ENCODE measurements at regions not wholly inside any gene's neighbourhood (a gene's known extent, or its start where the extent isn't known, plus 50 kb on each side); places are given as distances from the start of the nearest gene placed in this dataset.

- H3K27me3 ChIP-seq, result no peaks in the 10 kb centered on the region
- H3K4me1 ChIP-seq, result no peaks in the 10 kb centered on the region
- ATAC-seq (no peak), DNase-seq (no peak)
- no peak for TF ChIP-seq POLR2A (IDR thresholded peaks at IDR 0.05)
- TF ChIP-seq, protein P1, sequence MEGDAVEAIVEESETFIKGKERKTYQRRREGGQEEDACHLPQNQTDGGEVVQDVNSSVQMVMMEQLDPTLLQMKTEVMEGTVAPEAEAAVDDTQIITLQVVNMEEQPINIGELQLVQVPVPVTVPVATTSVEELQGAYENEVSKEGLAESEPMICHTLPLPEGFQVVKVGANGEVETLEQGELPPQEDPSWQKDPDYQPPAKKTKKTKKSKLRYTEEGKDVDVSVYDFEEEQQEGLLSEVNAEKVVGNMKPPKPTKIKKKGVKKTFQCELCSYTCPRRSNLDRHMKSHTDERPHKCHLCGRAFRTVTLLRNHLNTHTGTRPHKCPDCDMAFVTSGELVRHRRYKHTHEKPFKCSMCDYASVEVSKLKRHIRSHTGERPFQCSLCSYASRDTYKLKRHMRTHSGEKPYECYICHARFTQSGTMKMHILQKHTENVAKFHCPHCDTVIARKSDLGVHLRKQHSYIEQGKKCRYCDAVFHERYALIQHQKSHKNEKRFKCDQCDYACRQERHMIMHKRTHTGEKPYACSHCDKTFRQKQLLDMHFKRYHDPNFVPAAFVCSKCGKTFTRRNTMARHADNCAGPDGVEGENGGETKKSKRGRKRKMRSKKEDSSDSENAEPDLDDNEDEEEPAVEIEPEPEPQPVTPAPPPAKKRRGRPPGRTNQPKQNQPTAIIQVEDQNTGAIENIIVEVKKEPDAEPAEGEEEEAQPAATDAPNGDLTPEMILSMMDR (IDR thresholded peaks at IDR 0.05 in 4 of 5, conservative IDR thresholded peaks at IDR 0.05 in 1 of 5), result no peak
- in situ Hi-C loops (cut with MboI; ENCODE audit: low sequenced_read_pairs in 4 of 4) (no loop called here), intact Hi-C loops (cut with DNase I; ENCODE audit: low total_unique reads) (no loop called here)
- no peak overlapping the region for H3K4me3 ChIP-seq
- no peaks in the 10 kb centered on the region for H3K36me3 ChIP-seq
- no peak overlapping the region for H3K27ac ChIP-seq
- no peaks in the 10 kb centered on the region for H3K9me3 ChIP-seq
Observed at GRCh38 chr5:114297915-114298314, 64.0 kb upstream of the KCNN2 start.

GRCh38 chr5:114305402-114306207, 56.3 kb upstream of the KCNN2 start:
- no peak for ATAC-seq
- no peak overlapping the region for H3K4me3 ChIP-seq
- no peak overlapping the region for H3K27ac ChIP-seq
- H3K36me3 ChIP-seq, result no peaks in the 10 kb centered on the region
- in situ Hi-C loops (cut with MboI; ENCODE audit: low sequenced_read_pairs in 4 of 4) (no loop called here), intact Hi-C loops (cut with DNase I; ENCODE audit: low total_unique reads) (no loop called here)
- H3K27me3 ChIP-seq, result no peaks in the 10 kb centered on the region
- H3K4me1 ChIP-seq, result no peaks in the 10 kb centered on the region
- H3K9me3 ChIP-seq, result no peaks in the 10 kb centered on the region
- no peak for DNase-seq
- TF ChIP-seq POLR2A (IDR thresholded peaks at IDR 0.05), result no peak
- TF ChIP-seq, protein P1 (IDR thresholded peaks at IDR 0.05 in 4 of 5, conservative IDR thresholded peaks at IDR 0.05 in 1 of 5), result no peak

DNA sequence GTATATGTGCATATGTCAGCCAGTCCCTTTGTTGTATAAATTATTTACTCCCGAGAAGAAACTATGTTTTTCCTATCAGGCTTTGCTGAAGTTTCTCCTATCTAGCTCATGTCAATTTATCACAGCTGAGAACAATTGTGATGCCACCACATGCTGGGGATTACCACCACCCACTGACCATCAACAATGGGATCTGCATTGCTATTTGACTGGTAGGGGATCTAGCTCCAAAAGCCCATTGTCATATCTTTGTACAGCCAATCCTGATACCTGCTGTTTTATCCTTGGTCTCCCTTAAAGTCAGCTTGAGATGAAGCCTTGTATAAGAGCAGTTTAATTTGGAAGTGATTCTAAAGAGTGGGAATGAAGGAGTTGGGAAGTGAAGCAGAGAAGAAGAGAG, 53.9 kb upstream of the KCNN2 start:
- Histone ChIP-seq H3K4me1 (no peaks in the 10 kb centered on the region), H3K27me3 (no peaks in the 10 kb centered on the region), H3K4me3 (no peak overlapping the region), H3K36me3 (no peaks in the 10 kb centered on the region), H3K27ac (no peak overlapping the region), H3K9me3 (no peaks in the 10 kb centered on the region)
- in situ Hi-C loops (cut with MboI; ENCODE audit: low sequenced_read_pairs in 4 of 4) (no loop called here), intact Hi-C loops (cut with DNase I; ENCODE audit: low total_unique reads) (no loop called here)
- ATAC-seq, result no peak
- TF ChIP-seq, protein P1 (IDR thresholded peaks at IDR 0.05 in 4 of 5, conservative IDR thresholded peaks at IDR 0.05 in 1 of 5), result no peak
- no peak for TF ChIP-seq POLR2A (IDR thresholded peaks at IDR 0.05)
- no peak for DNase-seq

GRCh38 chr5:114308508-114308907, 53.4 kb upstream of the KCNN2 start:
- no peak overlapping the region for H3K4me3 ChIP-seq
- H3K9me3 ChIP-seq, result no peaks in the 10 kb centered on the region
- DNase-seq (no peak), ATAC-seq (no peak)
- no peak for TF ChIP-seq POLR2A (IDR thresholded peaks at IDR 0.05)
- TF ChIP-seq, protein P1 (IDR thresholded peaks at IDR 0.05 in 4 of 5, conservative IDR thresholded peaks at IDR 0.05 in 1 of 5), result no peak
- no peak overlapping the region for H3K27ac ChIP-seq
- H3K4me1 ChIP-seq, result no peaks in the 10 kb centered on the region
- intact Hi-C loops (cut with DNase I; ENCODE audit: low total_unique reads), result no loop called here
- H3K27me3 ChIP-seq, result no peaks in the 10 kb centered on the region
- H3K36me3 ChIP-seq, result no peaks in the 10 kb centered on the region
- in situ Hi-C loops (cut with MboI; ENCODE audit: low sequenced_read_pairs in 4 of 4), result no loop called here

GRCh38 chr5:114310666-114311065, 51.2 kb upstream of the KCNN2 start:
- Histone ChIP-seq H3K9me3 (no peaks in the 10 kb centered on the region), H3K4me1 (no peaks in the 10 kb centered on the region), H3K27ac (no peak overlapping the region), H3K36me3 (no peaks in the 10 kb centered on the region), H3K27me3 (no peaks in the 10 kb centered on the region), H3K4me3 (no peak overlapping the region)
- TF ChIP-seq POLR2A (IDR thresholded peaks at IDR 0.05), result no peak
- TF ChIP-seq, protein P1 (IDR thresholded peaks at IDR 0.05 in 4 of 5, conservative IDR thresholded peaks at IDR 0.05 in 1 of 5), result no peak
- ATAC-seq (no peak), DNase-seq (no peak)
- in situ Hi-C loops (cut with MboI; ENCODE audit: low sequenced_read_pairs in 4 of 4), result no loop called here
- intact Hi-C loops (cut with DNase I; ENCODE audit: low total_unique reads), result no loop called here
